WTC11 (cell line): ENCODE measurements at regions not wholly inside any gene's neighbourhood (a gene's known extent, or its start where the extent isn't known, plus 50 kb on each side); places are given as distances from the start of the nearest gene placed in this dataset.
"Not testable (repeated sequence)": the region's sequence is repeated elsewhere in the genome, so short reads cannot be mapped to it uniquely, and the experiment has no call there.

Experiments
- CTCF ChIP-seq: fragments of 200-600 bp; IDR thresholded peaks from 2 replicates; pipeline ENCODE4 v1.8.0; 2022; ENCODE audit warnings: antibody characterized with exemption
- E2F4 ChIP-seq: sonication (generic); formaldehyde crosslinking; IDR thresholded peaks from 2 replicates; pipeline ENCODE4 v1.8.1; 2022; ENCODE audit warnings: low read depth, mild to moderate bottlenecking, moderate library complexity, missing genetic modification reagents, borderline replicate concordance
- IRF1 ChIP-seq: sonication (generic); formaldehyde crosslinking; IDR thresholded peaks from 2 replicates; pipeline ENCODE4 v1.8.0; 2023; ENCODE audit warnings: missing genetic modification reagents
- NR1H2 ChIP-seq: sonication (generic); formaldehyde crosslinking; IDR thresholded peaks from 2 replicates; pipeline ENCODE4 v1.9.0; 2021; ENCODE audit warnings: mild to moderate bottlenecking, moderate library complexity, missing genetic modification reagents
- NR3C1 ChIP-seq: sonication (generic); formaldehyde crosslinking; conservative IDR thresholded peaks from 2 replicates; pipeline ENCODE4 v1.8.1; 2023; ENCODE audit warnings: low read depth, mild to moderate bottlenecking, missing genetic modification reagents
- RELA ChIP-seq: sonication (generic); formaldehyde crosslinking; IDR thresholded peaks from 2 replicates; pipeline ENCODE4 v1.8.1; 2022; ENCODE audit warnings: missing genetic modification reagents, mild to moderate bottlenecking, borderline replicate concordance
- SP1 ChIP-seq: sonication (generic); formaldehyde crosslinking; conservative IDR thresholded peaks from 2 replicates; pipeline ENCODE4 v1.8.1; 2022; ENCODE audit warnings: missing genetic modification reagents
- TP53 ChIP-seq: sonication (generic); formaldehyde crosslinking; IDR thresholded peaks from 2 replicates; pipeline ENCODE4 v1.8.1; 2023; ENCODE audit warnings: mild to moderate bottlenecking, missing genetic modification reagents
- USF1 ChIP-seq: sonication (generic); formaldehyde crosslinking; IDR thresholded peaks from 2 replicates; pipeline ENCODE4 v1.8.0; 2022; ENCODE audit warnings: mild to moderate bottlenecking, missing genetic modification reagents
- ZBTB21 ChIP-seq: sonication (generic); formaldehyde crosslinking; IDR thresholded peaks from 2 replicates; pipeline ENCODE4 v1.8.1; 2023; ENCODE audit warnings: mild to moderate bottlenecking, missing genetic modification reagents, borderline replicate concordance
- TF ChIP-seq, protein P1 (sequence below): sonication (generic); formaldehyde crosslinking; IDR thresholded peaks from 2 replicates; pipeline ENCODE4 v1.8.0; 2022; ENCODE audit warnings: mild to moderate bottlenecking, missing genetic modification reagents

DNA sequence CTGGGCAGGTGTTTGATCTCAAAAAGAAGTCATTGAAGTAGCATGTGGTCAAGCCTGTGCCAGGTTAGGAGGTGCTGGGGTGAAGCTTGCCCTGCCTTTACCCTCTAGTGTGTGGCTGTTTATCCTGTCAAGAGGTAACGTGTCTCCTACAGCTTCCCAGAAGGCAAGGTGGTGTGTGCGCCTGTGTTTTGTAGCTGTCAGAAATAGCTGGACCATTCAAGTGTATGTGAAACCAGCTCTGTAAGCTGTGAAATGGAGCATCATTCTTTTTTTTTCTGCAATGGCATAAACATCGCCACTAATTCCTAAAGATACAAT lies 155.1 kb downstream of the BCL2L11 start:
- TF ChIP-seq CTCF; NR1H2 (CRISPR knock-in tag); TP53 (CRISPR knock-in tag); USF1; ZBTB21 (CRISPR knock-in tag); E2F4 (CRISPR knock-in tag); IRF1 (CRISPR knock-in tag); RELA (CRISPR knock-in tag); SP1 (CRISPR knock-in tag); NR3C1 (CRISPR knock-in tag): not testable (repeated sequence)
- TF ChIP-seq, protein P1, sequence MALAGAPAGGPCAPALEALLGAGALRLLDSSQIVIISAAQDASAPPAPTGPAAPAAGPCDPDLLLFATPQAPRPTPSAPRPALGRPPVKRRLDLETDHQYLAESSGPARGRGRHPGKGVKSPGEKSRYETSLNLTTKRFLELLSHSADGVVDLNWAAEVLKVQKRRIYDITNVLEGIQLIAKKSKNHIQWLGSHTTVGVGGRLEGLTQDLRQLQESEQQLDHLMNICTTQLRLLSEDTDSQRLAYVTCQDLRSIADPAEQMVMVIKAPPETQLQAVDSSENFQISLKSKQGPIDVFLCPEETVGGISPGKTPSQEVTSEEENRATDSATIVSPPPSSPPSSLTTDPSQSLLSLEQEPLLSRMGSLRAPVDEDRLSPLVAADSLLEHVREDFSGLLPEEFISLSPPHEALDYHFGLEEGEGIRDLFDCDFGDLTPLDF (CRISPR knock-in tag) = not testable (repeated sequence)
